Fibroblast of lung (primary cell): ENCODE measurements at regions not wholly inside any gene's neighbourhood (a gene's known extent, or its start where the extent isn't known, plus 50 kb on each side); places are given as distances from the start of the nearest gene placed in this dataset.

Experiments
- CTCF ChIP-seq, 2 donors: IDR thresholded peaks in 1 of 2; conservative IDR thresholded peaks in 1 of 2; 1 replicate in 1 of 2; 2 replicates in 1 of 2; pipeline ENCODE4 v1.5.1; 2011 to 2012; ENCODE audit warnings: low read length in 2 of 2, control low read depth in 1 of 2, inconsistent platforms in 1 of 2, low read depth in 1 of 2, mild to moderate bottlenecking in 1 of 2
- EZH2 ChIP-seq: IDR thresholded peaks from 2 replicates; pipeline ENCODE4 v1.5.1; 2012; ENCODE audit warnings: low read length, control low read depth, mild to moderate bottlenecking; ENCODE audit errors: missing control alignments

GRCh38 chr12:66831495-66831894 lies 152.6 kb upstream of the GRIP1 start:
- TF ChIP-seq CTCF (conservative IDR thresholded peaks at IDR 0.05 in 1 of 2, IDR thresholded peaks at IDR 0.05 in 1 of 2; ENCODE audit: low read depth in 1 of 2, low read length in 2 of 2) (no peak), EZH2 (no peak)
